HCT116 (cell line): ENCODE measurements at regions not wholly inside any gene's neighbourhood (a gene's known extent, or its start where the extent isn't known, plus 50 kb on each side); places are given as distances from the start of the nearest gene placed in this dataset.

Source experiments
- ATAC-seq: fragments of 200-7000 bp; cut with Tn5 transposase; 2 replicates; pipeline ENCODE4 v1.9.1; 2020; ENCODE audit warnings: mild to moderate bottlenecking, moderate library complexity
- BruUV-seq: library from RNA; stranded (reverse); fragments of 400-500 nt; replicated peaks from 2 replicates; lab custom pipeline; 2021; lab: Mats Ljungman, UMichigan
- CTCF ChIA-PET: fragments of 300-600 bp; sonication (Branson Sonifier 250); formaldehyde crosslinking; loops from one replicate; lab custom pipeline; 2021; ENCODE audit warnings: antibody characterized with exemption; lab: Charles Lee
- POLR2A ChIA-PET: fragments of 300-600, 350-600 bp; sonication (Branson Sonifier 250); formaldehyde crosslinking; loops from one replicate; lab custom pipeline; 2021; ENCODE audit warnings: antibody characterized with exemption; lab: Charles Lee
- RAD21 ChIA-PET, 2 experiments: fragments of 300-600 bp; sonication (Branson Sonifier 250); formaldehyde crosslinking; loops; one replicate each; lab custom pipeline; 2023; ENCODE audit warnings: low total read pairs in 2 of 2; ENCODE audit not compliant: uncharacterized antibody in 2 of 2, unreplicated experiment in 2 of 2, low non-redundant PET in 1 of 2; lab: Charles Lee
- DNase-seq: peaks from one replicate; pipeline ENCODE4 v3.0.0-alpha.2; 2010; ENCODE audit warnings: low read depth, low spot score
- H2AFZ ChIP-seq: fragments of 200-600 bp; shearing (Covaris generic), sonication (generic); 2 replicates; pipeline ENCODE4 v1.6.1; 2017; ENCODE audit warnings: low read depth, mixed run types, mixed read lengths, antibody characterized with exemption, low read length; ENCODE audit not compliant: poor library complexity, severe bottlenecking
- H3K27ac ChIP-seq: 2 replicates; pipeline ENCODE4 v1.5.1; 2012; ENCODE audit warnings: low read depth, low read length
- H3K27me3 ChIP-seq: fragments of 200-600 bp; sonication (generic); 2 replicates; pipeline ENCODE4 v1.6.1; 2016; ENCODE audit warnings: mixed run types, low read length, mixed read lengths; ENCODE audit not compliant: insufficient read depth
- H3K36me3 ChIP-seq, 2 experiments: fragments of 200-500 bp in 1 of 2; fragments of 200-600 bp in 1 of 2; sonication (Bioruptor generic) in 1 of 2; sonication (generic) in 1 of 2; 2 replicates each; pipeline versions ENCODE4 v1.5.1 to v1.6.1; 2014 to 2016; ENCODE audit warnings: low read length in 2 of 2, inconsistent platforms in 1 of 2, mixed read lengths in 1 of 2, mixed run types in 1 of 2; ENCODE audit not compliant: insufficient read depth in 2 of 2, control insufficient read depth in 1 of 2
- H3K4me1 ChIP-seq, 2 experiments: fragments of 200-600 bp in 1 of 2; sonication (generic) in 1 of 2; 2 replicates each; pipeline versions ENCODE4 v1.5.1 to v1.6.1; 2012 to 2017; ENCODE audit warnings: low read length in 2 of 2, inconsistent platforms in 1 of 2, mild to moderate bottlenecking in 1 of 2, mixed read lengths in 1 of 2, mixed run types in 1 of 2, moderate library complexity in 1 of 2; ENCODE audit not compliant: insufficient read depth in 2 of 2, control insufficient read depth in 1 of 2
- H3K4me2 ChIP-seq: fragments of 200-600 bp; sonication (generic); 2 replicates; pipeline ENCODE4 v1.6.1; 2017; ENCODE audit warnings: mixed run types, low read length, mixed read lengths
- H3K4me3 ChIP-seq, 2 experiments: fragments of 200-600 bp in 1 of 2; sonication (generic) in 1 of 2; replicated peaks in 1 of 2; 2 replicates each; pipeline ENCODE4 v1.5.1; 2011 to 2016; ENCODE audit warnings: low read length in 2 of 2, control low read depth in 1 of 2, low read depth in 1 of 2, mild to moderate bottlenecking in 1 of 2, mixed read lengths in 1 of 2, mixed run types in 1 of 2
- H3K79me2 ChIP-seq: fragments of 200-600 bp; sonication (generic); 2 replicates; pipeline ENCODE4 v1.6.1; 2017; ENCODE audit warnings: mild to moderate bottlenecking, mixed run types, low read length, moderate library complexity, mixed read lengths; ENCODE audit not compliant: insufficient read depth
- H3K9ac ChIP-seq: fragments of 200-600 bp; sonication (generic); 2 replicates; pipeline ENCODE4 v1.6.1; 2016; ENCODE audit warnings: low read length, mixed read lengths
- H3K9me2 ChIP-seq: fragments of 200-600 bp; sonication (generic), shearing (Covaris generic); 2 replicates; pipeline ENCODE4 v1.6.1; 2017; ENCODE audit warnings: mixed run types, mild to moderate bottlenecking, moderate library complexity; ENCODE audit not compliant: insufficient read depth
- H3K9me3 ChIP-seq, 2 experiments: fragments of 200-500 bp in 1 of 2; fragments of 200-600 bp in 1 of 2; sonication (Bioruptor generic) in 1 of 2; sonication (generic) in 1 of 2; 2 replicates each; pipeline ENCODE4 v1.6.1; 2014 to 2017; ENCODE audit warnings: low read length in 2 of 2, mixed read lengths in 2 of 2, inconsistent platforms in 1 of 2, low read depth in 1 of 2, mild to moderate bottlenecking in 1 of 2, mixed run types in 1 of 2, moderate library complexity in 1 of 2; ENCODE audit not compliant: control insufficient read depth in 1 of 2, insufficient read depth in 1 of 2
- H4K20me1 ChIP-seq: fragments of 200-600 bp; sonication (generic), shearing (Covaris generic); 2 replicates; pipeline ENCODE4 v1.6.1; 2017; ENCODE audit warnings: mixed run types, mild to moderate bottlenecking, moderate library complexity; ENCODE audit not compliant: insufficient read depth
- ATF3 ChIP-seq: IDR thresholded peaks from 2 replicates; pipeline ENCODE4 v1.6.1; 2012
- CTCF ChIP-seq, 3 experiments: fragments of 200-600 bp in 1 of 3; sonication (generic) in 1 of 3; IDR thresholded peaks in 2 of 3; conservative IDR thresholded peaks in 1 of 3; 2 replicates each; pipeline ENCODE4 v1.5.1; 2012 to 2017; ENCODE audit warnings: low read depth in 2 of 3, low read length in 2 of 3, antibody characterized with exemption in 1 of 3, borderline replicate concordance in 1 of 3, control low read depth in 1 of 3, mild to moderate bottlenecking in 1 of 3, mixed read lengths in 1 of 3, mixed run types in 1 of 3, moderate library complexity in 1 of 3; ENCODE audit not compliant: insufficient read depth in 1 of 3
- EGR1 ChIP-seq: IDR thresholded peaks from 2 replicates; pipeline ENCODE4 v1.6.1; 2012; ENCODE audit warnings: low read depth
- ELF1 ChIP-seq: IDR thresholded peaks from 2 replicates; pipeline ENCODE4 v1.6.1; 2012; ENCODE audit warnings: low read depth, borderline replicate concordance
- EZH2phosphoT487 ChIP-seq: fragments of 200-600 bp; IDR thresholded peaks from 2 replicates; pipeline ENCODE4 v1.6.1; 2018; ENCODE audit warnings: antibody characterized with exemption, borderline replicate concordance
- FOSL1 ChIP-seq: IDR thresholded peaks from 2 replicates; pipeline ENCODE4 v1.6.1; 2012; ENCODE audit warnings: low read depth
- JUND ChIP-seq: IDR thresholded peaks from 2 replicates; pipeline ENCODE4 v1.6.1; 2012
- MAX ChIP-seq: IDR thresholded peaks from 2 replicates; pipeline ENCODE4 v1.6.1; 2012
- POLR2AphosphoS5 ChIP-seq: IDR thresholded peaks from 2 replicates; pipeline ENCODE4 v1.6.1; 2011; ENCODE audit warnings: mild to moderate bottlenecking, low read depth, low read length, moderate library complexity
- RAD21 ChIP-seq: IDR thresholded peaks from 2 replicates; pipeline ENCODE4 v1.6.1; 2012; ENCODE audit warnings: low read depth, mild to moderate bottlenecking
- REST ChIP-seq: IDR thresholded peaks from 2 replicates; pipeline ENCODE4 v1.6.1; 2012; ENCODE audit warnings: low read depth
- SRF ChIP-seq: IDR thresholded peaks from 2 replicates; pipeline ENCODE4 v1.6.1; 2012; ENCODE audit warnings: low read depth
- TCF7L2 ChIP-seq: IDR thresholded peaks from 2 replicates; pipeline ENCODE4 v1.7.0; 2011; ENCODE audit warnings: borderline replicate concordance, inconsistent platforms; ENCODE audit not compliant: insufficient read depth, insufficient read length; ENCODE audit errors: extremely low read depth
- ZBTB33 ChIP-seq: IDR thresholded peaks from 2 replicates; pipeline ENCODE4 v1.6.1; 2011; ENCODE audit warnings: mild to moderate bottlenecking, low read length, moderate library complexity; ENCODE audit not compliant: insufficient replicate concordance; ENCODE audit errors: extremely low read depth
- ZFX ChIP-seq: fragments of 450-650 bp; IDR thresholded peaks from 2 replicates; pipeline ENCODE4 v1.6.1; 2017
- ZNF274 ChIP-seq: fragments of 200-500 bp; sonication (Bioruptor generic); IDR thresholded peaks from 2 replicates; pipeline ENCODE4 v1.6.1; 2014; ENCODE audit warnings: mild to moderate bottlenecking, low read depth, low read length, inconsistent platforms
- intact Hi-C: fragments of 100-400 bp; cut with micrococcal nuclease; formaldehyde crosslinking; loops from 2 replicates; pipeline ENCODE4 v1.10.0; 2022

GRCh38 chr11:42975180-42975529 lies 336.6 kb upstream of the API5 start:
- BruUV-seq = no TSS peak
- RAD21 ChIA-PET = no interaction called here
- intact Hi-C loops = no loop called here
- Histone ChIP-seq H3K4me2 (no peak overlapping the region), H3K27me3 (no peaks in the 10 kb centered on the region), H3K9ac (no peak overlapping the region), H3K27ac (no peak overlapping the region), H3K4me1 (no peaks in the 10 kb centered on the region), H4K20me1 (no peaks in the 10 kb centered on the region), H3K36me3 (no peaks in the 10 kb centered on the region), H3K9me3 (peaks cover 0 to 15% of the 10 kb centered on the region in 2 experiments; a peak in 2 of 4 replicates), H2AFZ (no peak overlapping the region), H3K79me2 (no peaks in the 10 kb centered on the region), H3K4me3 (no peak overlapping the region), H3K9me2 (no peaks in the 10 kb centered on the region)
- POLR2A ChIA-PET = no interaction called here
- ATAC-seq = no peak
- DNase-seq = no peak
- CTCF ChIA-PET = no interaction called here
- no peak for TF ChIP-seq JUND
- TF ChIP-seq SRF = no peak
- no peak for TF ChIP-seq MAX
- no peak for TF ChIP-seq ATF3
- no peak for TF ChIP-seq TCF7L2
- no peak for TF ChIP-seq CTCF (IDR thresholded peaks at IDR 0.05 in 2 of 3, conservative IDR thresholded peaks at IDR 0.05 in 1 of 3; ENCODE audit: borderline replicate concordance in 1 of 3, insufficient read depth in 1 of 3, low read depth in 2 of 3, low read length in 2 of 3)
- TF ChIP-seq RAD21 = no peak
- no peak for TF ChIP-seq ZFX
- TF ChIP-seq FOSL1 = no peak
- no peak for TF ChIP-seq EZH2phosphoT487
- TF ChIP-seq ZBTB33 = no peak
- TF ChIP-seq ZNF274 = no peak
- no peak for TF ChIP-seq EGR1
- TF ChIP-seq ELF1 = no peak
- TF ChIP-seq POLR2AphosphoS5 = no peak
- TF ChIP-seq REST = no peak
